AG20443 (cell line): ENCODE measurements at regions not wholly inside any gene's neighbourhood (a gene's known extent, or its start where the extent isn't known, plus 50 kb on each side); places are given as distances from the start of the nearest gene placed in this dataset.

Experiments used
- DNase-seq: peaks from one replicate; pipeline ENCODE4 v3.0.0; 2012; ENCODE audit warnings: low spot score, mixed read lengths

- DNase-seq = no peak
Measured at GRCh38 chr3:144073698-144074097, 102.1 kb downstream of the DIPK2A start.

GRCh38 chr3:144079634-144080033, 108.0 kb downstream of the DIPK2A start:
- DNase-seq = no peak

- no peak for DNase-seq
Measured at GRCh38 chr3:144084929-144085328, 113.3 kb downstream of the DIPK2A start.

- DNase-seq = no peak
Measured at GRCh38 chr3:144085964-144086363, 114.3 kb downstream of the DIPK2A start.

GRCh38 chr3:144096016-144096415, 124.4 kb downstream of the DIPK2A start:
- no peak for DNase-seq

- DNase-seq = no peak
Measured at GRCh38 chr3:144097163-144097562, 125.5 kb downstream of the DIPK2A start.

- DNase-seq = no peak
Measured at GRCh38 chr3:144098691-144099090, 127.1 kb downstream of the DIPK2A start.

- DNase-seq = no peak
Measured at GRCh38 chr3:144102421-144102820, 130.8 kb downstream of the DIPK2A start.

- no peak for DNase-seq
Measured at GRCh38 chr3:144104186-144104585, 132.6 kb downstream of the DIPK2A start.

- no peak for DNase-seq
Measured at GRCh38 chr3:144104679-144105078, 133.1 kb downstream of the DIPK2A start.

- no peak for DNase-seq
Measured at GRCh38 chr3:144105542-144105941, 133.9 kb downstream of the DIPK2A start.

- no peak for DNase-seq
Measured at GRCh38 chr3:144106970-144107369, 135.3 kb downstream of the DIPK2A start.

GRCh38 chr3:144107923-144108322, 136.3 kb downstream of the DIPK2A start:
- DNase-seq = no peak

- DNase-seq = no peak
Measured at GRCh38 chr3:144109944-144110343, 138.3 kb downstream of the DIPK2A start.

- DNase-seq = no peak
Measured at GRCh38 chr3:144112036-144112435, 140.4 kb downstream of the DIPK2A start.

GRCh38 chr3:144112437-144112836, 140.8 kb downstream of the DIPK2A start:
- no peak for DNase-seq

GRCh38 chr3:144114767-144115166, 143.1 kb downstream of the DIPK2A start:
- no peak for DNase-seq

GRCh38 chr3:144119633-144120032, 148.0 kb downstream of the DIPK2A start:
- no peak for DNase-seq

- no peak for DNase-seq
Measured at GRCh38 chr3:144121661-144122060, 150.0 kb downstream of the DIPK2A start.

GRCh38 chr3:144127014-144127413, 155.4 kb downstream of the DIPK2A start:
- no peak for DNase-seq

- no peak for DNase-seq
Measured at GRCh38 chr3:144127700-144128099, 156.1 kb downstream of the DIPK2A start.

- DNase-seq = no peak
Measured at GRCh38 chr3:144128108-144128892, 156.7 kb downstream of the DIPK2A start.

- no peak for DNase-seq
Measured at GRCh38 chr3:144129536-144130214, 158.1 kb downstream of the DIPK2A start.

GRCh38 chr3:144141074-144141473, 169.5 kb downstream of the DIPK2A start:
- no peak for DNase-seq
